RWPE2 (cell line): ENCODE measurements at regions not wholly inside any gene's neighbourhood (a gene's known extent, or its start where the extent isn't known, plus 50 kb on each side); places are given as distances from the start of the nearest gene placed in this dataset.
A peak's percentile ranks its signal among the peaks of the same experiment; 100 is the strongest.

Experiments used
- ATAC-seq: fragments of 200-7000 bp; cut with Tn5 transposase; 3 replicates; pipeline ENCODE4 v1.9.1; 2021; ENCODE audit warnings: low read depth
- DNase-seq: peaks from one replicate; pipeline ENCODE4 v3.0.0-alpha.2; 2020; ENCODE audit warnings: low spot score
- H3K27ac ChIP-seq: fragments of 450-650 bp; 2 replicates; pipeline ENCODE4 v1.5.1; 2017; ENCODE audit warnings: mild to moderate bottlenecking; ENCODE audit not compliant: poor library complexity, severe bottlenecking
- H3K27me3 ChIP-seq: fragments of 250-450 bp; sonication (Bioruptor Pico); 2 replicates; pipeline ENCODE4 v1.5.1; 2021; ENCODE audit warnings: mild to moderate bottlenecking, moderate library complexity; ENCODE audit not compliant: insufficient read depth, poor library complexity, severe bottlenecking
- H3K36me3 ChIP-seq: fragments of 250-450 bp; sonication (Bioruptor Pico); 2 replicates; pipeline ENCODE4 v1.5.1; 2020; ENCODE audit warnings: low read depth, mild to moderate bottlenecking, moderate library complexity
- H3K4me1 ChIP-seq: fragments of 250-450 bp; sonication (Bioruptor Pico); 2 replicates; pipeline ENCODE4 v1.5.1; 2021; ENCODE audit warnings: mild to moderate bottlenecking, moderate library complexity; ENCODE audit not compliant: insufficient read depth, poor library complexity, severe bottlenecking
- H3K4me3 ChIP-seq: fragments of 250-450 bp; sonication (Bioruptor Pico); 2 replicates; pipeline ENCODE4 v1.5.1; 2021; ENCODE audit warnings: mild to moderate bottlenecking, moderate library complexity; ENCODE audit not compliant: severe bottlenecking
- H3K9me3 ChIP-seq: fragments of 250-450 bp; sonication (Bioruptor Pico); 2 replicates; pipeline ENCODE4 v1.5.1; 2021; ENCODE audit warnings: mild to moderate bottlenecking, moderate library complexity; ENCODE audit not compliant: severe bottlenecking
- TF ChIP-seq, protein P1 (sequence below): fragments of 450-650 bp; IDR thresholded peaks from one replicate; pipeline ENCODE4 v1.5.1; 2017; ENCODE audit warnings: mild to moderate bottlenecking, moderate library complexity; ENCODE audit not compliant: poor library complexity, severe bottlenecking

DNA sequence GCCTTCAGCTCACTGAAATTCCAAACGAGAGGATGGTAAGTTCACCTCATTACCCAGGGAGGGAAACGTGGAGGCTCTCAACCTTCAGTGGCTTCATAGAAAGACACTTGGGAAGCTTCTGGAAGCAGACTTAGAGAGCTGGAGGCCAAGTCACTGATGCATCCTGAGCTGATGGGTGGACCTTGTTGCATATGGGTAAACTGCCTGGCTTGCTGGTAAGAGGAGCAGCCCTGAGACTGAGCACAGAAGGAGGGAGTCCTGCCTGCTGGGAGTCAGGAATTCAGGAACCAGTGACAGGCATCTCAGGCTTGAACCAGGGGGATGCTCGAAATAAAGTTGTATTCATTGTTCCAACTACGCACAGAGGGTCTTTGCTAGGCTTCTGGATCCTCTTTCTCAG is 66.5 kb upstream of the NPAS2 start:
- H3K9me3 ChIP-seq: no peaks in the 10 kb centered on the region
- H3K4me3 ChIP-seq: no peak overlapping the region
- TF ChIP-seq, protein P1, sequence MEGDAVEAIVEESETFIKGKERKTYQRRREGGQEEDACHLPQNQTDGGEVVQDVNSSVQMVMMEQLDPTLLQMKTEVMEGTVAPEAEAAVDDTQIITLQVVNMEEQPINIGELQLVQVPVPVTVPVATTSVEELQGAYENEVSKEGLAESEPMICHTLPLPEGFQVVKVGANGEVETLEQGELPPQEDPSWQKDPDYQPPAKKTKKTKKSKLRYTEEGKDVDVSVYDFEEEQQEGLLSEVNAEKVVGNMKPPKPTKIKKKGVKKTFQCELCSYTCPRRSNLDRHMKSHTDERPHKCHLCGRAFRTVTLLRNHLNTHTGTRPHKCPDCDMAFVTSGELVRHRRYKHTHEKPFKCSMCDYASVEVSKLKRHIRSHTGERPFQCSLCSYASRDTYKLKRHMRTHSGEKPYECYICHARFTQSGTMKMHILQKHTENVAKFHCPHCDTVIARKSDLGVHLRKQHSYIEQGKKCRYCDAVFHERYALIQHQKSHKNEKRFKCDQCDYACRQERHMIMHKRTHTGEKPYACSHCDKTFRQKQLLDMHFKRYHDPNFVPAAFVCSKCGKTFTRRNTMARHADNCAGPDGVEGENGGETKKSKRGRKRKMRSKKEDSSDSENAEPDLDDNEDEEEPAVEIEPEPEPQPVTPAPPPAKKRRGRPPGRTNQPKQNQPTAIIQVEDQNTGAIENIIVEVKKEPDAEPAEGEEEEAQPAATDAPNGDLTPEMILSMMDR: no peak
- ATAC-seq: no peak
- peaks cover 60% of the 10 kb centered on the region for H3K4me1 ChIP-seq
- H3K36me3 ChIP-seq: no peaks in the 10 kb centered on the region
- H3K27ac ChIP-seq: peak overlapping the region; percentile 96
- DNase-seq: no peak
- H3K27me3 ChIP-seq: no peaks in the 10 kb centered on the region

DNA sequence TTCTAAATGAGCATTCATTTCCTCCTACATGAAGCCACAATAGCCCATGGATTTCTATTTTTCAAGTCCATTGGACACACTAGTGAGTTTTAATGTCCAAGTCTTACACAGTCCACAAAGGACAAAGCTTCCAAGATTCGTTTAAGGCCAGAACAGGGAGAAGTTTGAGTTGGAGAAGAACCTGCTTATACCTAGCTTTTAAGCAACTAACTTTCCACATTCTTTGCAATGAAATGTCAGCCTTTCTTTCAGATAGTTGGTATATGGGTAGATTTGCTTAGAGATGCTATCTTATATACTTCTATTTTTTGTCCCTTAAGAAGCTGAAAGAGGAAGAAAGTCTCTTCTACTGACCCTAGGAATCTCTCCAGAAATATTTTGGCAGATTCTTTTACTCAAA is 66.1 kb upstream of the NPAS2 start:
- ATAC-seq (no peak), DNase-seq (no peak)
- Histone ChIP-seq H3K4me3 (no peak overlapping the region), H3K27me3 (no peaks in the 10 kb centered on the region), H3K9me3 (no peaks in the 10 kb centered on the region), H3K27ac (peak overlapping the region; percentile 96), H3K4me1 (peaks cover 60% of the 10 kb centered on the region), H3K36me3 (no peaks in the 10 kb centered on the region)
- TF ChIP-seq, protein P1: no peak

DNA sequence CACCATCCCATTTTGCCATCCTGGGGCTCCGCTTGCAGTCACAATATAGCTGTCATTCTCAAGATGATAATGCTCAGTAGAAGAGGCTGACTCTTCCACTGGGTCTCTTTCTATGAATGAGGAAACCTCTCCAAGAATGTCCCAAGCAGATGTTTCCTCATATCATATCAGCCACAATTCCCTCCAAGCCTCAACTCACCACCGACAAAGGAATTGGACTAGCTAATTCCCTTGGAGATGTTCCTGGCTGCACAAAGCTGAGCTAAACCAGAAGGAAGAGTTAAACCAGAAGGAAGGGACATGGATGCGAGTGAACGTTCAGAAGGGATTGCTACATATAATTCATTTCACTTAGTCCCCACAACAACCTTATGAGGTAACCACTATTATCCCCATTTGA is 65.0 kb upstream of the NPAS2 start:
- ATAC-seq (no peak), DNase-seq (no peak)
- Histone ChIP-seq H3K4me3 (no peak overlapping the region), H3K27ac (peak overlapping the region; percentile 40), H3K27me3 (no peaks in the 10 kb centered on the region), H3K4me1 (peaks cover 60% of the 10 kb centered on the region), H3K36me3 (no peaks in the 10 kb centered on the region), H3K9me3 (no peaks in the 10 kb centered on the region)
- TF ChIP-seq, protein P1: no peak

GRCh38 chr2:100755441-100755840 is 64.5 kb upstream of the NPAS2 start:
- H3K4me3 ChIP-seq: no peak overlapping the region
- H3K27me3 ChIP-seq: no peaks in the 10 kb centered on the region
- DNase-seq (peak; percentile 66), ATAC-seq (peak; percentile 74)
- H3K9me3 ChIP-seq: no peaks in the 10 kb centered on the region
- H3K27ac ChIP-seq: peak overlapping the region; percentile 40
- H3K36me3 ChIP-seq: no peaks in the 10 kb centered on the region
- H3K4me1 ChIP-seq: peaks cover 60% of the 10 kb centered on the region
- TF ChIP-seq, protein P1: no peak

DNA sequence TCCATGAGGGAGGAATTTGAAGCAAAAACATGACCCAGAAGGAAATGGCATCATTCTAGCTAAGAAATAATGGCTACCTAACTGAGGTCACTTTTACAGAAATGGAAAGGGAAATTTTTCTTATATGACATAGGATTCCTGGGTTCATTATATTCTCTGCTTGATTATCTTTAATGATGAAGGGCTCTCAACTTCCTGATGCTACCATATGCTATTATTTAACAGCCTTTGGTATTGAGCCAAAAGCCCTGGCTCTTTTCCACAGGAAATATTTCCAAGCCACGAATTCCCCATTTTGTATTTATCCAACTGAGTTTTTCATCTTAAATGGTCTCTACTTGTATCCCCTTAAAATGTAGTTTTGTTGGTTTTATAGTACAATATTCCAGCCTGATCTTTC is 63.2 kb upstream of the NPAS2 start:
- Histone ChIP-seq H3K27me3 (no peaks in the 10 kb centered on the region), H3K9me3 (no peaks in the 10 kb centered on the region), H3K27ac (peak overlapping the region; percentile 27), H3K4me1 (peaks cover 57% of the 10 kb centered on the region), H3K4me3 (no peak overlapping the region), H3K36me3 (no peaks in the 10 kb centered on the region)
- TF ChIP-seq, protein P1: no peak
- no peak for DNase-seq
- ATAC-seq: no peak
